ENCODE measurements at regions not wholly inside any gene's neighbourhood (a gene's known extent, or its start where the extent isn't known, plus 50 kb on each side); places are given as distances from the start of the nearest gene placed in this dataset.

- no peak for DNase-seq
Observed at GRCh38 chr1:87834151-87834550, 505.5 kb downstream of the LMO4 start.

- DNase-seq = no peak
Observed at GRCh38 chr1:87834941-87835340, 506.3 kb downstream of the LMO4 start.

- no peak for DNase-seq
Observed at GRCh38 chr1:87840767-87841166, 512.1 kb downstream of the LMO4 start.

- DNase-seq = no peak
Observed at GRCh38 chr1:87841332-87841731, 512.7 kb downstream of the LMO4 start.

GRCh38 chr1:87842156-87842555 lies 513.5 kb downstream of the LMO4 start:
- DNase-seq = no peak

- no peak for DNase-seq
Observed at GRCh38 chr1:87844251-87844650, 515.6 kb downstream of the LMO4 start.

GRCh38 chr1:87851490-87851889 lies 522.8 kb downstream of the LMO4 start:
- no peak for DNase-seq

- no peak for DNase-seq
Observed at GRCh38 chr1:87852410-87853161, 523.9 kb downstream of the LMO4 start.

- no peak for DNase-seq
Observed at GRCh38 chr1:87853576-87854351, 525.1 kb downstream of the LMO4 start.

GRCh38 chr1:87863317-87863716 lies 534.6 kb downstream of the LMO4 start:
- no peak for DNase-seq

- DNase-seq = no peak
Observed at GRCh38 chr1:87864676-87865075, 536.0 kb downstream of the LMO4 start.

GRCh38 chr1:87866416-87866815 lies 537.7 kb downstream of the LMO4 start:
- DNase-seq = no peak

GRCh38 chr1:87867626-87868025 lies 538.9 kb downstream of the LMO4 start:
- no peak for DNase-seq

GRCh38 chr1:87869567-87869966 lies 540.9 kb downstream of the LMO4 start:
- no peak for DNase-seq

- no peak for DNase-seq
Observed at GRCh38 chr1:87872189-87872588, 543.5 kb downstream of the LMO4 start.

GRCh38 chr1:87872692-87873091 lies 544.0 kb downstream of the LMO4 start:
- DNase-seq = no peak

- DNase-seq = no peak
Observed at GRCh38 chr1:87878873-87879272, 550.2 kb downstream of the LMO4 start.

GRCh38 chr1:87880098-87880760 lies 551.5 kb downstream of the LMO4 start:
- no peak for DNase-seq

GRCh38 chr1:87880764-87881163 lies 552.1 kb downstream of the LMO4 start:
- DNase-seq = no peak

- no peak for DNase-seq
Observed at GRCh38 chr1:87883906-87884305, 555.2 kb downstream of the LMO4 start.

- no peak for DNase-seq
Observed at GRCh38 chr1:87884581-87884980, 555.9 kb downstream of the LMO4 start.

GRCh38 chr1:87885278-87886025 lies 556.8 kb downstream of the LMO4 start:
- DNase-seq = no peak

- no peak for DNase-seq
Observed at GRCh38 chr1:87887100-87887499, 558.4 kb downstream of the LMO4 start.

All from stimulated activated CD8-positive, alpha-beta memory T cell treated with anti-CD3 and anti-CD28 coated beads, Interleukin-4, amount 100 ng/mL, for 48 hours (primary cell).